ENCODE measurements at regions not wholly inside any gene's neighbourhood (a gene's known extent, or its start where the extent isn't known, plus 50 kb on each side); places are given as distances from the start of the nearest gene placed in this dataset.

- ATAC-seq = no peak
- no peak for TF ChIP-seq CTCF (IDR thresholded peaks at IDR 0.05)
- no peak for DNase-seq
- Histone ChIP-seq H3K27ac (no peak overlapping the region), H3K4me3 (no peak overlapping the region), H3K27me3 (no peaks in the 10 kb centered on the region), H3K36me3 (no peaks in the 10 kb centered on the region), H3K9me3 (no peaks in the 10 kb centered on the region), H3K4me1 (peaks cover 0 to 3% of the 10 kb centered on the region in 2 donors)
- intact Hi-C loops (cut with DNase I) = no loop called here
Observed at GRCh38 chr2:37846207-37846606, 78.9 kb upstream of the RMDN2 start.

- no peak overlapping the region for H3K4me3 ChIP-seq
- no peaks in the 10 kb centered on the region for H3K9me3 ChIP-seq
- no peak for ATAC-seq
- H3K4me1 ChIP-seq = peaks cover 0 to 17% of the 10 kb centered on the region in 2 donors
- intact Hi-C loops (cut with DNase I) = no loop called here
- no peak for TF ChIP-seq CTCF (IDR thresholded peaks at IDR 0.05)
- no peak overlapping the region for H3K27ac ChIP-seq
- H3K27me3 ChIP-seq = no peaks in the 10 kb centered on the region
- no peak for DNase-seq
- no peaks in the 10 kb centered on the region for H3K36me3 ChIP-seq
Observed at GRCh38 chr2:37847792-37848191, 77.3 kb upstream of the RMDN2 start.

- no peak for DNase-seq
- intact Hi-C loops (cut with DNase I) = no loop called here
Observed at GRCh38 chr2:37848451-37848850, 76.6 kb upstream of the RMDN2 start.

GRCh38 chr2:37849911-37850310, 75.2 kb upstream of the RMDN2 start:
- Histone ChIP-seq H3K27me3 (no peaks in the 10 kb centered on the region), H3K27ac (no peak overlapping the region), H3K36me3 (no peaks in the 10 kb centered on the region), H3K4me3 (no peak overlapping the region), H3K9me3 (no peaks in the 10 kb centered on the region), H3K4me1 (peaks cover 0 to 26% of the 10 kb centered on the region in 2 donors)
- no peak for DNase-seq
- ATAC-seq = no peak
- no peak for TF ChIP-seq CTCF (IDR thresholded peaks at IDR 0.05)
- intact Hi-C loops (cut with DNase I) = no loop called here

More at GRCh38 chr2:37848451-37848850, 76.6 kb upstream of the RMDN2 start:
- ATAC-seq = no peak
- Histone ChIP-seq H3K36me3 (no peaks in the 10 kb centered on the region), H3K4me3 (no peak overlapping the region), H3K9me3 (no peaks in the 10 kb centered on the region), H3K27ac (no peak overlapping the region), H3K4me1 (peaks cover 0 to 18% of the 10 kb centered on the region in 2 donors), H3K27me3 (no peaks in the 10 kb centered on the region)
- no peak for TF ChIP-seq CTCF (IDR thresholded peaks at IDR 0.05)

GRCh38 chr2:37851428-37851827, 73.7 kb upstream of the RMDN2 start:
- Histone ChIP-seq H3K27ac (peak overlapping the region in 1 of 2 donors; percentile 43), H3K4me1 (peaks cover 7 to 42% of the 10 kb centered on the region in 2 donors), H3K9me3 (no peaks in the 10 kb centered on the region), H3K27me3 (no peaks in the 10 kb centered on the region), H3K36me3 (no peaks in the 10 kb centered on the region), H3K4me3 (no peak overlapping the region)
- TF ChIP-seq CTCF (IDR thresholded peaks at IDR 0.05) = peak in 1 of 2 donors; percentile 4
- DNase-seq (no peak), ATAC-seq (no peak)
- intact Hi-C loops (cut with DNase I) = no loop called here

Data from left lung (tissue), 4 donors.